ENCODE measurements at regions not wholly inside any gene's neighbourhood (a gene's known extent, or its start where the extent isn't known, plus 50 kb on each side); places are given as distances from the start of the nearest gene placed in this dataset.

- no peak for ATAC-seq
- no peak for TF ChIP-seq ISL1 (CRISPR knock-in tag; IDR thresholded peaks at IDR 0.05)
- no peak for TF ChIP-seq PPARA (CRISPR knock-in tag; IDR thresholded peaks at IDR 0.05; ENCODE audit: borderline replicate concordance)
- TF ChIP-seq TCF4 (CRISPR knock-in tag; IDR thresholded peaks at IDR 0.05; ENCODE audit: borderline replicate concordance) = no peak
- TF ChIP-seq ZFP30 (CRISPR knock-in tag; IDR thresholded peaks at IDR 0.05) = no peak
- TF ChIP-seq ZNF8 (CRISPR knock-in tag; IDR thresholded peaks at IDR 0.05) = no peak
- TF ChIP-seq SNAI2 (CRISPR knock-in tag; IDR thresholded peaks at IDR 0.05) = no peak
- no peak for TF ChIP-seq GLIS3 (CRISPR knock-in tag; IDR thresholded peaks at IDR 0.05)
- no peak for TF ChIP-seq ZFP3 (CRISPR knock-in tag; IDR thresholded peaks at IDR 0.05)
- no peak for TF ChIP-seq POU6F1 (CRISPR knock-in tag; IDR thresholded peaks at IDR 0.05; ENCODE audit: borderline replicate concordance, low read depth)
- no peak for TF ChIP-seq PATZ1 (CRISPR knock-in tag; IDR thresholded peaks at IDR 0.05; ENCODE audit: borderline replicate concordance)
- TF ChIP-seq OSR1 (CRISPR knock-in tag; IDR thresholded peaks at IDR 0.05) = no peak
- no peak for TF ChIP-seq ZNF565 (CRISPR knock-in tag; conservative IDR thresholded peaks at IDR 0.05; ENCODE audit: low read depth)
- no peak for TF ChIP-seq TSHZ2 (CRISPR knock-in tag; IDR thresholded peaks at IDR 0.05)
- TF ChIP-seq CSDC2 (CRISPR knock-in tag; IDR thresholded peaks at IDR 0.05) = no peak
- no peak for TF ChIP-seq ARNTL (CRISPR knock-in tag; IDR thresholded peaks at IDR 0.05; ENCODE audit: borderline replicate concordance, low read depth)
Observed at GRCh38 chr5:145243016-145243415, 592.1 kb downstream of the PRELID2 start.

GRCh38 chr5:145242551-145242950 lies 592.6 kb downstream of the PRELID2 start:
- TF ChIP-seq BACH2 (CRISPR knock-in tag; IDR thresholded peaks at IDR 0.05; ENCODE audit: borderline replicate concordance) (no peak), ISL1 (CRISPR knock-in tag; IDR thresholded peaks at IDR 0.05) (no peak), ZNF565 (CRISPR knock-in tag; conservative IDR thresholded peaks at IDR 0.05; ENCODE audit: low read depth) (no peak), ZC3H10 (CRISPR knock-in tag; IDR thresholded peaks at IDR 0.05) (no peak), POU6F1 (CRISPR knock-in tag; IDR thresholded peaks at IDR 0.05; ENCODE audit: borderline replicate concordance, low read depth) (no peak), TOX (CRISPR knock-in tag; IDR thresholded peaks at IDR 0.05; ENCODE audit: borderline replicate concordance) (no peak), ZNF8 (CRISPR knock-in tag; IDR thresholded peaks at IDR 0.05) (no peak), ZFP30 (CRISPR knock-in tag; IDR thresholded peaks at IDR 0.05) (no peak), TCF4 (CRISPR knock-in tag; IDR thresholded peaks at IDR 0.05; ENCODE audit: borderline replicate concordance) (no peak), TSHZ2 (CRISPR knock-in tag; IDR thresholded peaks at IDR 0.05) (no peak)

GRCh38 chr5:145237843-145238242 lies 597.3 kb downstream of the PRELID2 start:
- peak; percentile 91 for ATAC-seq
- TF ChIP-seq CREB5 (CRISPR knock-in tag; IDR thresholded peaks at IDR 0.05; ENCODE audit: low read depth) (no peak), RARB (CRISPR knock-in tag; IDR thresholded peaks at IDR 0.05) (no peak), ZC3H10 (CRISPR knock-in tag; IDR thresholded peaks at IDR 0.05) (no peak), TOX (CRISPR knock-in tag; IDR thresholded peaks at IDR 0.05; ENCODE audit: borderline replicate concordance) (no peak), TSHZ2 (CRISPR knock-in tag; IDR thresholded peaks at IDR 0.05) (no peak), SNAI2 (CRISPR knock-in tag; IDR thresholded peaks at IDR 0.05) (no peak), ISL1 (CRISPR knock-in tag; IDR thresholded peaks at IDR 0.05) (no peak), ZFP3 (CRISPR knock-in tag; IDR thresholded peaks at IDR 0.05) (no peak)

More at GRCh38 chr5:145242551-145242950, 592.6 kb downstream of the PRELID2 start:
- no peak for ATAC-seq
